A673 (cell line): ENCODE measurements at regions not wholly inside any gene's neighbourhood (a gene's known extent, or its start where the extent isn't known, plus 50 kb on each side); places are given as distances from the start of the nearest gene placed in this dataset.

ENCODE experiments used
- BruUV-seq: library from RNA; stranded (reverse); fragments of 400-500 nt; replicated peaks from 2 replicates; lab custom pipeline; 2021; lab: Mats Ljungman, UMichigan
- CTCF ChIA-PET: fragments of 300-600 bp; sonication (Branson Sonifier 250); formaldehyde crosslinking; loops from one replicate; lab custom pipeline; 2022; ENCODE audit warnings: antibody characterized with exemption; lab: Charles Lee
- POLR2A ChIA-PET: fragments of 300-600 bp; sonication (Branson Sonifier 250); formaldehyde crosslinking; loops from one replicate; lab custom pipeline; 2022; ENCODE audit warnings: antibody characterized with exemption; ENCODE audit not compliant: low non-redundant PET; lab: Charles Lee
- DNase-seq: peaks from one replicate; pipeline ENCODE4 v3.0.0-alpha.2; 2015; ENCODE audit warnings: low spot score
- H3K27ac ChIP-seq: fragments of 200-600 bp; sonication (generic); 2 replicates; pipeline ENCODE4 v1.5.1; 2016; ENCODE audit warnings: mixed run types, low read depth, mild to moderate bottlenecking, mixed read lengths, antibody characterized with exemption, low read length; ENCODE audit not compliant: poor library complexity, severe bottlenecking
- H3K27me3 ChIP-seq: fragments of 200-600 bp; sonication (generic); replicated peaks from 2 replicates; pipeline ENCODE4 v1.6.1; 2017; ENCODE audit warnings: mixed run types, low read depth, mild to moderate bottlenecking, mixed read lengths, antibody characterized with exemption, low read length; ENCODE audit not compliant: insufficient read depth, poor library complexity
- H3K36me3 ChIP-seq: fragments of 200-600 bp; sonication (generic); 2 replicates; pipeline ENCODE4 v1.6.1; 2016; ENCODE audit warnings: mixed run types, mild to moderate bottlenecking, mixed read lengths, antibody characterized with exemption, low read length; ENCODE audit not compliant: insufficient read depth, poor library complexity, severe bottlenecking
- H3K4me1 ChIP-seq: fragments of 200-600 bp; sonication (generic); 2 replicates; pipeline ENCODE4 v1.6.1; 2017; ENCODE audit warnings: mixed run types, mild to moderate bottlenecking, mixed read lengths, antibody characterized with exemption, low read length; ENCODE audit not compliant: insufficient read depth, poor library complexity, severe bottlenecking
- H3K4me3 ChIP-seq: fragments of 200-600 bp; sonication (generic); 2 replicates; pipeline ENCODE4 v1.5.1; 2016; ENCODE audit warnings: low read depth, mixed run types, mild to moderate bottlenecking, mixed read lengths, low read length; ENCODE audit not compliant: poor library complexity, severe bottlenecking
- H3K9me3 ChIP-seq: fragments of 200-600 bp; sonication (generic); 2 replicates; pipeline ENCODE4 v1.6.1; 2016; ENCODE audit warnings: mixed run types, low read depth, mild to moderate bottlenecking, mixed read lengths, antibody characterized with exemption, low read length; ENCODE audit not compliant: poor library complexity, severe bottlenecking
- CTCF ChIP-seq: fragments of 300-800, 200-600 bp; sonication (generic); conservative IDR thresholded peaks from 2 replicates; pipeline ENCODE4 v1.5.1; 2017; ENCODE audit warnings: low read depth, mild to moderate bottlenecking, antibody characterized with exemption, low read length, moderate library complexity, mixed read lengths
- EZH2 ChIP-seq: fragments of 200-600 bp; sonication (generic); IDR thresholded peaks from 2 replicates; pipeline ENCODE4 v1.6.1; 2017; ENCODE audit warnings: borderline replicate concordance, low read depth, mild to moderate bottlenecking, mixed read lengths, antibody characterized with exemption, low read length; ENCODE audit not compliant: poor library complexity, severe bottlenecking
- intact Hi-C: fragments of 100-400 bp; cut with micrococcal nuclease; formaldehyde crosslinking; loops from one replicate; pipeline ENCODE4 v1.10.0; 2022; ENCODE audit not compliant: unreplicated experiment

- no peak for DNase-seq
- ChIA-PET POLR2A (no interaction called here), CTCF (no interaction called here)
- no peaks in the 10 kb centered on the region for H3K9me3 ChIP-seq
- intact Hi-C loops = no loop called here
- H3K27ac ChIP-seq = no peak overlapping the region
- H3K36me3 ChIP-seq = no peaks in the 10 kb centered on the region
- BruUV-seq = no TSS peak
- H3K4me1 ChIP-seq = no peaks in the 10 kb centered on the region
- TF ChIP-seq EZH2 (no peak), CTCF (no peak)
- no peak overlapping the region for H3K4me3 ChIP-seq
- no peaks in the 10 kb centered on the region for H3K27me3 ChIP-seq
Observed at GRCh38 chr1:238406098-238406860, 515.6 kb upstream of the ZP4 start.

- no peak overlapping the region for H3K27ac ChIP-seq
- no peaks in the 10 kb centered on the region for H3K4me1 ChIP-seq
- no peaks in the 10 kb centered on the region for H3K9me3 ChIP-seq
- BruUV-seq = no TSS peak
- no peaks in the 10 kb centered on the region for H3K27me3 ChIP-seq
- no peak overlapping the region for H3K4me3 ChIP-seq
- ChIA-PET CTCF (no interaction called here), POLR2A (no interaction called here)
- no peaks in the 10 kb centered on the region for H3K36me3 ChIP-seq
- DNase-seq = no peak
- TF ChIP-seq CTCF (no peak), EZH2 (no peak)
- intact Hi-C loops = no loop called here
Observed at GRCh38 chr1:238404921-238405320, 514.2 kb upstream of the ZP4 start.

GRCh38 chr1:238404481-238404880, 513.8 kb upstream of the ZP4 start:
- H3K27ac ChIP-seq = no peak overlapping the region
- intact Hi-C loops = no loop called here
- no peaks in the 10 kb centered on the region for H3K36me3 ChIP-seq
- BruUV-seq = no TSS peak
- DNase-seq = no peak
- H3K27me3 ChIP-seq = no peaks in the 10 kb centered on the region
- no peaks in the 10 kb centered on the region for H3K9me3 ChIP-seq
- no peak overlapping the region for H3K4me3 ChIP-seq
- TF ChIP-seq EZH2 (no peak), CTCF (no peak)
- CTCF ChIA-PET = no interaction called here
- POLR2A ChIA-PET = no interaction called here
- no peaks in the 10 kb centered on the region for H3K4me1 ChIP-seq
